ENCODE measurements at regions not wholly inside any gene's neighbourhood (a gene's known extent, or its start where the extent isn't known, plus 50 kb on each side); places are given as distances from the start of the nearest gene placed in this dataset.
"Not testable (repeated sequence)": the region's sequence is repeated elsewhere in the genome, so short reads cannot be mapped to it uniquely, and the experiment has no call there.

- TF ChIP-seq EZH2 (IDR thresholded peaks at IDR 0.05; ENCODE audit: borderline replicate concordance, insufficient read depth, low read length, poor library complexity, severe bottlenecking); CTCF (IDR thresholded peaks at IDR 0.05; ENCODE audit: poor library complexity, severe bottlenecking); POLR2AphosphoS5 (IDR thresholded peaks at IDR 0.05); REST (IDR thresholded peaks at IDR 0.05; ENCODE audit: borderline replicate concordance); RAD21 (conservative IDR thresholded peaks at IDR 0.05): not testable (repeated sequence)
Measured at GRCh38 chr16:15305889-15306288, 72.2 kb downstream of the NPIPA5 start.

All from neural cell (in vitro differentiated cells).